Subcutaneous abdominal adipose tissue (tissue), 5 donors: ENCODE measurements at regions not wholly inside any gene's neighbourhood (a gene's known extent, or its start where the extent isn't known, plus 50 kb on each side); places are given as distances from the start of the nearest gene placed in this dataset.
"Not testable (repeated sequence)": the region's sequence is repeated elsewhere in the genome, so short reads cannot be mapped to it uniquely, and the experiment has no call there.

ENCODE experiments used
- H3K27ac ChIP-seq: one replicate; pipeline ENCODE4 v1.7.0; 2013; ENCODE audit warnings: low read depth, mild to moderate bottlenecking, inconsistent platforms, low read length, moderate library complexity
- H3K27me3 ChIP-seq, 5 donors: one replicate each; pipeline ENCODE4 v1.7.0; 2013; ENCODE audit warnings: low read length in 5 of 5, inconsistent platforms in 1 of 5; ENCODE audit not compliant: control insufficient read depth in 5 of 5, insufficient read depth in 4 of 5
- H3K36me3 ChIP-seq, 5 donors: one replicate each; pipeline ENCODE4 v1.7.0; 2013; ENCODE audit warnings: low read length in 5 of 5; ENCODE audit not compliant: control insufficient read depth in 5 of 5, insufficient read depth in 5 of 5
- H3K4me1 ChIP-seq, 5 donors: one replicate each; pipeline ENCODE4 v1.7.0; 2013; ENCODE audit warnings: low read length in 5 of 5, mild to moderate bottlenecking in 3 of 5, moderate library complexity in 1 of 5; ENCODE audit not compliant: control insufficient read depth in 5 of 5, insufficient read depth in 5 of 5
- H3K4me3 ChIP-seq, 5 donors: one replicate each; pipeline ENCODE4 v1.7.0; 2013; ENCODE audit warnings: low read length in 5 of 5, low read depth in 1 of 5
- H3K9ac ChIP-seq, 5 donors: one replicate each; pipeline ENCODE4 v1.7.0; 2013; ENCODE audit warnings: low read length in 5 of 5, mild to moderate bottlenecking in 4 of 5, moderate library complexity in 3 of 5
- H3K9me3 ChIP-seq, 5 donors: one replicate each; pipeline ENCODE4 v1.7.0; 2013; ENCODE audit warnings: low read length in 5 of 5; ENCODE audit not compliant: control insufficient read depth in 5 of 5
- donor health status: healthy.
- donor health status: healthy.
- donor health status: healthy.
- donor health status: healthy.
- donor health status: healthy.

DNA sequence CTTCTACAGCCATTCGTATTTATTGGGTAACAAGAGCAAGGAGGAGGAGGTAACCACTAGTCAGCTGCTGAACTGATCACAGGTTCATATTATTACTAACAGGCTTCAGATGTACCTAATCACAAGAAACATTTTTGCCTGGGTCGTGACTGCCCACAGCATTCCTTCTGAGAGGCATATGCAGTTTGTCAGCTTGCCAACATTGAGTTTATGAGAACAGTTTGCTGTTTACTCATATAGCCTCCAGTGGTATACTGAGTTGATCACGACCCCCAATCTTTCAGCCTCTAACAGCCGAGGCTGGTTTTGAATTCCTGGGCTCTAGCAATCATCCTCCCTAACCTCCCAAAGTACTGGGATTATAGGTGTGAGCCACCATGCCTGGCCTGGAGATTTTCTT is 693.6 kb downstream of the TLE1 start:
- Histone ChIP-seq H3K4me3 (no peak overlapping the region), H3K36me3 (no peaks in the 10 kb centered on the region), H3K9ac (no peak overlapping the region), H3K9me3 (no peaks in the 10 kb centered on the region), H3K4me1 (no peaks in the 10 kb centered on the region), H3K27me3 (no peaks in the 10 kb centered on the region), H3K27ac (no peak overlapping the region)

DNA sequence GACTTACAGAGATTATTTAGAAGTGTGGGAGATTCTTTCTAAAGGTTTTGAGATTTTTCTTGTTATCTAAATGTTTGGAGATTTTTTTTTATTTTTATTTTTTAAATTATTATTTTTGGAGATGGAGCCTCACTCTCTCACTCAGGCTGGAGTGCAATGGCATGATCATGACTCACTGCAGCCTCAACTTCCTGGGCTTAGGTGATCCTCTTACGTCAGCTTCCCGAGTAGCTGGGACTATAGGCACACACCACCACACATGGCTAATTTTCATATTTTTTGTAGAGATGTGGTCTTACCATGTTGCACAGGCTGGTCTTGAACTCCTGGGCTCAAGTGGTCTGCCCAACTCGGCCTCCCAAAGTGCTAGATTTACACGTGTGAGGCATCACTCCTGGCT is 694.5 kb downstream of the TLE1 start:
- no peaks in the 10 kb centered on the region for H3K9me3 ChIP-seq
- H3K36me3 ChIP-seq = no peaks in the 10 kb centered on the region
- H3K4me3 ChIP-seq = no peak overlapping the region
- no peaks in the 10 kb centered on the region for H3K4me1 ChIP-seq
- H3K9ac ChIP-seq = no peak overlapping the region
- H3K27ac ChIP-seq = no peak overlapping the region
- H3K27me3 ChIP-seq = no peaks in the 10 kb centered on the region

DNA sequence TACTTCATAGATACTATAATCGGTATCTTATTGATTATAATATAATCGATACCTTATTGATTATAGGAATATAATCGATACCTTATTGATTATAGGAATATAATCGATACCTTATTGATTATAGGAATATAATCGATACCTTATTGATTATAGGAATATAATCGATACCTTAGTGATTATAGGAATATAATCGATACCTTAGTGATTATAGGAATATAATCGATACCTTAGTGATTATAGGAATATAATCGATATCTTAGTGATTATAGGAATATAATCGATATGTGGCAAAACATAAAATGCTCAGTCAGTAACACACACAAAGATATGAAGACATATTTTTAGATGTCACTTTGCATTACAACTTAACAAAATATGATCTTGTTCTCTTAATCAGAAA is 703.8 kb downstream of the TLE1 start:
- H3K27me3 ChIP-seq, H3K9me3 ChIP-seq, H3K9ac ChIP-seq, H3K27ac ChIP-seq, H3K36me3 ChIP-seq, H3K4me3 ChIP-seq, H3K4me1 ChIP-seq: not testable (repeated sequence)

DNA sequence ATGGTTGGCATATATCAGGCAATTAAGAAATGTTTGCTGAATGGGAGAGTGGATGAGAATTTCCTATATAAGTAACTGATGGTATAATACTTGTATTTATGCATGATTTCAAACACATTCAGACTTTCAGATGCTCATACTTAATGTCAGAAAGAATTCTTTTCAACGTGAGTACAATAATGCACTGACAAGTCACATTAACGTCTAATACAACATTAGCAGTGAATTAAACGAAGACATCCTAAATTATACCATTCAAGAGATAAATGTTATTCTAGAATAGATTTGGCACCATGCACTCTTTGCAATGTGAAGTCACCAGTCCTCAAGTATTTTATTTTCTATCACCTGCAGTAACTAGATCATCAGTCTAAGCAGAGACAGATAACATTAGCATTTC is 712.9 kb downstream of the TLE1 start:
- no peaks in the 10 kb centered on the region for H3K36me3 ChIP-seq
- no peak overlapping the region for H3K9ac ChIP-seq
- H3K27me3 ChIP-seq = no peaks in the 10 kb centered on the region
- no peak overlapping the region for H3K27ac ChIP-seq
- no peak overlapping the region for H3K4me3 ChIP-seq
- no peaks in the 10 kb centered on the region for H3K4me1 ChIP-seq
- H3K9me3 ChIP-seq = peaks cover 3 to 13% (median 5%) of the 10 kb centered on the region in 5 donors

DNA sequence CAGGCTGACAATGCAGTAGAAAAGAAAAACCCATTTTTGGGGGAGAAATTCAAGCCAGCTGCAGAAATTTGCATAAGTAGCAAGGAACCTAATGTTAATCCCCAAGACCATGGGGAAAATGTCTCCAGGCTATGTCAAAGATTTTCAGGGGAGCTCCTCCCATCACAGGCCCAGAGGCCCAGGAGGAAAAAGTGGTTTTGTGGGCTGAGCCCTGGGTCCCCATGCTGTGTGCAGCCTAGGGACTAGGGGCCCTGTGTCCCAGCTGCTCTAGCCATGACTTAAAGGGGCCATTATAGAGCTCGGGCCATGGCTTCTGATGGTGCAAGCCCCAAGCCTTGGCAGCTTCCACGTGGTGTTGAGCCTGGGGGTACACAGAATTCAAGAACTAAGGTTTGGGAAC is 719.0 kb downstream of the TLE1 start:
- H3K36me3 ChIP-seq, H3K4me1 ChIP-seq, H3K4me3 ChIP-seq, H3K27ac ChIP-seq, H3K9ac ChIP-seq, H3K27me3 ChIP-seq, H3K9me3 ChIP-seq: not testable (repeated sequence)

DNA sequence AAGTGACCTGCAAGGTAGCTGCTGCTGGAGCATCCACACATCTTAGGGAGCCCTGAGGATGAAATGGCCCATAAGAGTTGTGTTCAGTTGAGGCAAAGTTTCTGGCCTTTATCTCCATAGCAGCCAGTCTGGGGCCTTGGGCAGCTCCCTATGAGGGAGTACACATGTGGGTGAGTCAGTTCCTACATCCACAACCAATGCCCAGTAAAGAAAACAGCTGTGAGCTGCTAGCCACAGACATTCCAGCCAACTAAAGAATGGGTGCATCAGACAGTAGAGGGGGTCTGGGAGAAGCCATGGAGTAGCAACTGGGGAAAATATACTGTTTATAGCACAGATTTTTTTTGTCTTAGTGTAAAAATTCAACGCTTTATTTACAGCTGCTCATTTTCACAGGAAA is 720.7 kb downstream of the TLE1 start:
- Histone ChIP-seq H3K27me3 (no peaks in the 10 kb centered on the region), H3K27ac (no peak overlapping the region), H3K9ac (no peak overlapping the region), H3K9me3 (no peaks in the 10 kb centered on the region), H3K4me1 (no peaks in the 10 kb centered on the region), H3K36me3 (no peaks in the 10 kb centered on the region), H3K4me3 (no peak overlapping the region)

DNA sequence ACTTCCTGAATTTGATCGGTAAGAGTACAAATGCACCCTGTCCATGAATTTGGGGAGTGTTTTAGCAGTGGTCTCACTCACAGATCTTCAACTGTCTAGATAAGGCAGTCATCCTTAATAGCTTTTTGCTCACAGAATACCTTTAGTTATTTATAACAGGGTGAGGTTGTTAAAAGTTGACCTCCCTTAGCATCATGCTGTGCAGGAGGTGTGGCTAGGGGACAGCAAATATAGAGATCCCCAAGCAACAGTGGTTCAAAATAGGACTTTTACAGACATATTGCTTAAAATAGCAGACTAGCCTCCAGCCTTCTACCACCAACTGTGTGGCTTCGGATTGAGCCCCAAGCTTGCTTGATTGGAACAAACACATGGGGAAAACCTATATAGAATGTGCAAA is 724.4 kb downstream of the TLE1 start:
- no peaks in the 10 kb centered on the region for H3K36me3 ChIP-seq
- H3K27me3 ChIP-seq = no peaks in the 10 kb centered on the region
- H3K9ac ChIP-seq = no peak overlapping the region
- H3K4me3 ChIP-seq = no peak overlapping the region
- H3K4me1 ChIP-seq = no peaks in the 10 kb centered on the region
- H3K27ac ChIP-seq = no peak overlapping the region
- no peaks in the 10 kb centered on the region for H3K9me3 ChIP-seq

DNA sequence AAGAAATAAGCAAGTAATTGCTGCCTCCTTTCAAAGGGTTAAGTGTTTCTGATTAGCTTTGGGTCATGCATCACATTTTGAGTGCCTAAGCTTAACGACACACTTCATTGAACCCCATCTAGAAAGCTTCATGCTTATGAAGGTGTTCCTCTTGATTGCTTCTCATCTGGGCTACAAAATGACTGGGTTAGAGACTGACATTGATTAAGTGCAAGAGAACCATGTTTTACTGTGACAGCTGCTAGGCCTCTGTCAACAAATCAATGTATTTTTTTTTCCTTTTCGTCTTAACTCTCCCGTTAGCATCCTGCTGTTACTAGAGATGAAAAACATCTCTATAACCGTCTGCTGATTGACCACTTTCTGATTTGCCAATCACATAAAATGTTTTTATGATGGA is 725.0 kb downstream of the TLE1 start:
- H3K4me3 ChIP-seq = no peak overlapping the region
- H3K4me1 ChIP-seq = no peaks in the 10 kb centered on the region
- no peaks in the 10 kb centered on the region for H3K36me3 ChIP-seq
- no peak overlapping the region for H3K27ac ChIP-seq
- H3K9me3 ChIP-seq = no peaks in the 10 kb centered on the region
- H3K27me3 ChIP-seq = no peaks in the 10 kb centered on the region
- H3K9ac ChIP-seq = no peak overlapping the region

DNA sequence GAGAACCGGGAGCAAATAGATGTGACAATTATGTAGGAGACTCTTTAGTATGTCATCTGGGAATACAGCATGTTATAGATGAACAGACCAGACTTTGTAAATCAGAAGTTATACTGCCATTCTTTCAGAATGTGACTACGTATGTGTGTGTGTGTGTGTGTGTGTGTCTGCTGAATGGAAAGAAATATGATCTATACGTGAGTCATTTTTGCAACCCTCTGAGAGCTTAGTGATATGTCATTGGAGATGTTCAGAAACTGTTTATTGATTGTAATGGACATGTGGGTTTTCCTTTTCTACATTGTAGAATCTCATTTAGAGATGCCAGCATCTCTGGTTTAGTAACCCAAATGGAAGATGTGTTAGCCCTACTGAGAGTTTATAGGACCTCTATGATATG is 731.5 kb downstream of the TLE1 start:
- H3K9me3 ChIP-seq = no peaks in the 10 kb centered on the region

DNA sequence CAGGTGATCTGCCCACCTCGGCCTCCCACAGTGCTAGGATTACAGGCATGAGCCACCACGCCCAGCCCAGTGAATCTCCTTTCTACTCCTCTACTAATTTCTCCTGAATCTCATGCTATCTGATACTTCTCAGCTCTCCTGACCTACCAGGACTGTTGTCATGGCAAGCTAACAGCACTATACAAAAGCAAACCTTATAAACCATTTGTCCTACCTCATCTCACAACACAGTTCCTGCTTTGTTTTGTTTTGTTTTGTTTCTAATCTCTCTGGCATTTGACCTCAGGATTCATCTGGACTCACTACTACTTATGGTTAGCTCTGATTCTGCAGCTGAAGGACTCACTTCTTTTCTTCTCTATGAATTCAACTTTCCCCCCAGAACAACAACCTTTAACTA is 734.8 kb downstream of the TLE1 start:
- Histone ChIP-seq H3K27ac (no peak overlapping the region), H3K4me1 (peaks cover 0 to 1% (median 0%) of the 10 kb centered on the region in 5 donors), H3K36me3 (no peaks in the 10 kb centered on the region), H3K9ac (no peak overlapping the region), H3K9me3 (no peaks in the 10 kb centered on the region), H3K4me3 (no peak overlapping the region), H3K27me3 (no peaks in the 10 kb centered on the region)

More for the DNA sequence above, 731.5 kb downstream of the TLE1 start:
- H3K36me3 ChIP-seq = no peaks in the 10 kb centered on the region
- H3K4me1 ChIP-seq = peaks cover 0 to 1% (median 0%) of the 10 kb centered on the region in 5 donors
- no peak overlapping the region for H3K4me3 ChIP-seq
- H3K27me3 ChIP-seq = no peaks in the 10 kb centered on the region
- H3K9ac ChIP-seq = no peak overlapping the region
- no peak overlapping the region for H3K27ac ChIP-seq

DNA sequence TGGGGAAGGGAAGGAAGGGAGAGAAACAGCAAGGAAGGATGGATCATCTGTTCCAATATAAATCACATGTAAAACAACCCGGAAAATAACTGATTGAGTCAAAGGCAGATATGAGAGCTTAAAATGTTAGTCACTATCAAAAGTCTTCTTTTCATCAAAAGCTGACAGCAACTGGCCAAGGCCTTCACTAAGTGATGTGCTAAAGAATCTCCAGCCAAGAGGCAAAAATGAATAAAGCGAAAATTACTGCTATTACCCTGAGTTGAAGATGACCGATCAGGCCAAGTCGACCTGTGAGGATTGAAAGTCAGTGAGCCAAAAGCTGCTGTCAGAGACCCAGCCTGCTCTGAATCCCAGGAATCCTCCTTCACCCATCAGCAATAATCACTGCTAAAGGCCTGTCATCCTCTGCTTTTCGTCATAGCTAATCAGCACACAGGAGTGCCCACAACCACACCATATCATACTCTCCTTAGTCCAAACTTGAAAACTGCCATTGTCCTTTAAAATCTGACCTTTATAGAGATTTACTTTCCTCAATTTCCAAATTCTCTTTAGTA is 736.9 kb downstream of the TLE1 start:
- Histone ChIP-seq H3K9me3 (no peaks in the 10 kb centered on the region), H3K27ac (no peak overlapping the region), H3K36me3 (no peaks in the 10 kb centered on the region), H3K4me1 (peaks cover 0 to 1% (median 0%) of the 10 kb centered on the region in 5 donors), H3K27me3 (no peaks in the 10 kb centered on the region), H3K9ac (no peak overlapping the region), H3K4me3 (no peak overlapping the region)
